GM21786 (cell line): ENCODE measurements at regions not wholly inside any gene's neighbourhood (a gene's known extent, or its start where the extent isn't known, plus 50 kb on each side); places are given as distances from the start of the nearest gene placed in this dataset.

Experiments
- ATAC-seq: cut with Tn5 transposase; IDR thresholded peaks from one replicate; pipeline ENCODE4 v1.9.1; 2021; ENCODE audit not compliant: unreplicated experiment

DNA sequence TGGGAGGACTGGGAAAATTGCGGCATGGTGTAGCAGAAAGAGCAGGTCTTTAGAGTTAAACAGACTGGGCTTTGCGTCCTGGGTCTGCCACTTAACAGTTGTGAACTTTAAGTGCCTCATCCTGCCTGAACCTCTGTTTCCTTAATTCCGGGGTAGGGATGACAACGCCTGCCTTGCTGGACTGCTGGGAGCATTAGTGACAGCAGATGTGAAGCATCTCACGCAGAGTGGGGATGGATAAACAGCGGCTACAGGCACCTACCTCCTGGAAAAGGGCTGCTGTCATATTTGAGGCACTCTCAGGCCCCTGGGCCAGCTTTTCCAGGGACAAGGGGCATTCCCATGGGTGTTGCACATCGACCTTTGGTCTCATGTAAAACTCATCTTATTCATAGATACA lies 572.2 kb downstream of the TBC1D22A start:
- no peak for ATAC-seq

DNA sequence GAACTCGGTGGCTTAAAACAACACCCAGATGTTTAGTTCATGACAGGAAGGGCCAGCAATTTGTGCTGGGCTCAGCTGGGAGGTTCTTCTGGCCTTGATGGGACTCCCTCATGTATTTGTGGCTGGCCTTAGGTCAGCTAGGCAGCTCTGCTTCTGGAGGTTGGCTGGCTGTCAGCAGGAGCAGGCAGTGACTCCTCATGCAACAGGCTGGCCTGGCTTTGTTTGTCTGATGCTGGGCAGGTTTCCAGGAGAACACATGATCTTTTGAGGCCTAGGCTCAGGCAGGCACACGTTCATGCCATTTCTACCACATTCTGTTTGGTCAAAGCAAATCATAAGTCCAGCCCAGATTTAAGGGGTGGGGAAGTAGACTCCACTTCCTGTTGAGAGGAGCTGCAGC lies 571.2 kb downstream of the TBC1D22A start:
- ATAC-seq, result no peak

GRCh38 chr22:47332246-47332980 lies 570.0 kb downstream of the TBC1D22A start:
- no peak for ATAC-seq

- ATAC-seq, result no peak
These were observed 569.3 kb downstream of the TBC1D22A start for GRCh38 chr22:47331750-47332149.

GRCh38 chr22:47329727-47330650 lies 567.5 kb downstream of the TBC1D22A start:
- ATAC-seq, result no peak

- no peak for ATAC-seq
These were observed 566.2 kb downstream of the TBC1D22A start for GRCh38 chr22:47328550-47329243.

DNA sequence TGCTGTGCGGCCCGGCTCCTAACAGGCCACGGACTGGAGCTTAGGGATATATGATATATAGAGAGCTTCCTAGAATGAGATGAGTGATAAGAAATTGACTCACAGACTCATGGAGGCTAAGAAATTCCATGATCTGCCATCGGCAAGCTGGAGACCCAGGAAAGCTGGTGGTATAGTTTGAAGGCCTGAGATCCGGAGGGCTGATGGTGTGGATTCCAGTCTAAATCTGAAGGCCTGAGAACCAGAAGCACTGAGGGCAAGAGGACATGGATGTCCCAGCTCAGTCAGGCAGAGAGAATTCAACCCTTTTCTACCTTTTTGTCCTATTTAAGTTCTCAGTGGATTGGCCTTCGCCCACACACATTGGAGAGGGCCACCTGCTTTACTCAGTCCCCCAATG lies 564.8 kb downstream of the TBC1D22A start:
- ATAC-seq, result no peak

DNA sequence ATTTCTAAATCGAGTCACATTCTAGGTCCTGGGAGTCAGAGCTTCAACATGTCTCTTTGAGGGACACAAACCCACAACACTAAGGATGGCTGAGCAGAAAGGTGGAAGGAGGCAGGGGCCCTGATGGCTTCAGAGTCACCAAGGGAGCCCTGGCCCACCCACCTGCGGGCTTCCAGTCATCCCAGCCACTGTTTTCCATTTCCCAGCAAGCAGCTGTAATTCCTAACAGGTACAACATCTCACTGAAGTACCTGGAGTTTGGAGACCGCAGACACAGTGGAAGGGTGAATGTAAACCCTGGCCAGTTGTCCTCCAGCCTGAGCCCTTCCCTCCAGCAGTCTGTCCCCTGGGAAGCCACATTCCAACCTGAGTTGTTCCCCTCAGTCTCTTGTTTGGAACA lies 562.8 kb downstream of the TBC1D22A start:
- ATAC-seq, result no peak

GRCh38 chr22:47324435-47324990 lies 562.1 kb downstream of the TBC1D22A start:
- ATAC-seq, result no peak

- no peak for ATAC-seq
These were observed 561.1 kb downstream of the TBC1D22A start for GRCh38 chr22:47323518-47323917.

DNA sequence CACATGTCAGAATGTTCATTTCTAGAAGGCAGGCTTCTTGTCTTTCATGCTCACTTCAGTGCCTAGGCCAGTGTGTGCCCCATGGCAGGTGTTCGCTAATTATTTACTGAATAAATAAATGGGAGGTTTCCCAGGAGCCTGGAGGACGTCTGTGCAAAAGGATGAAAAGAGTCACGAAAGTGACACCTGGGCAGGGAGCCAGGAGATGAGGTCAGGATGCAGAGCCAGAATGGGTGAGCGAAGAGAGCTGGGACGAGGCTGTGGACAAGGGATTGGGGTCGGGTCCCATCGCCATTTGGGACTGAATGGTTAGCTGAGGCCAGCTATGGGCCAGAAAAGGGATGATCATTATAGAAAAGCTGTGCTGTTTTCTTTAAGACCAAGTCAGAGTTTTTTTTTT lies 560.4 kb downstream of the TBC1D22A start:
- ATAC-seq, result no peak

DNA sequence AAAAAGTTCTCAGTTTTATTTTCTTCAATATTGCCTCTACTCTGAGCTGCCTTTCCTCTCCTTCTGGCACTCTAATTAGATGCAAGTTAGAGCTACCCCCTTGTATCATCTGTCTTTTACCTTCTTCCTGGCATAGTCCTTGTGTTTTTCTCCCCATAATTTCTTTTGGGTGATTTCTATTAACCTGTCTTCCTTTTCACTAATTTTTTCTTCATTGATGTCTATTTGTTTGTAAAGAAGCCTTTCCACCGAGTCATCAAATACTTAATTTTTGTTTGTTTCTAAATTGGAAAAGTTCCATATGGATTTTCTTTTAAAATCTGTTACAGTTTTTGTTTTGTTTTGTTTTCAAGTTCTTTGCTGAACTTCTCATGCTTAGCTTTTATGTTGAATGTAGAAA lies 558.1 kb downstream of the TBC1D22A start:
- ATAC-seq, result no peak

- ATAC-seq, result no peak
These were observed 555.7 kb downstream of the TBC1D22A start for GRCh38 chr22:47318041-47318737.

DNA sequence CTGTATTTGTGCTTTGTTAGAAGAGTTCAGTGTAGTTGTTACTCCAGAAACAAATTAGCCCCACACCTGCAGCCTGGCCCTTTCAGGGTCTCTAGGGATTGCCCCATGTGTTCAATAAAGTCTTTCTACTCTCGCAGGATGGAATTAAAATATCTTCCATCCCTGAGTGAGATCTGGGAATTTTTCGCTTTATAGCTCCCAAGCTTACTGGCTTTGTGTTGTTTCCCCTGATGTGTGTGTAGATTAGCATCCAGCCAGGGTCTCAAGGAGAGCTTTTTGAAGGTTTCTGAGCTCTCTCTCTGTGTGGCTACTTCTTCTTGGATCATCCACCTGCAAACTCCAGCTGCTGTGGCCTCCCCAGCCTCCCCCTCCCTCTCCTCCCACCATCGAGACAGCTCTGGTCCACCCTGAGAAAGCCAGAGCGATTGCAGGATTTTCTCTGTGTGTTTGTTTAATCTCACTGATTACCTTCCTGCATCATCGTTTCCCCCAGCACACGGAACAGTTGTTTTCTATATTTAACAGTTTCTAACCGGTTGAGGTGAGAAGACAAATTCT lies 553.5 kb downstream of the TBC1D22A start:
- no peak for ATAC-seq

GRCh38 chr22:47310601-47311000 lies 548.2 kb downstream of the TBC1D22A start:
- no peak for ATAC-seq

DNA sequence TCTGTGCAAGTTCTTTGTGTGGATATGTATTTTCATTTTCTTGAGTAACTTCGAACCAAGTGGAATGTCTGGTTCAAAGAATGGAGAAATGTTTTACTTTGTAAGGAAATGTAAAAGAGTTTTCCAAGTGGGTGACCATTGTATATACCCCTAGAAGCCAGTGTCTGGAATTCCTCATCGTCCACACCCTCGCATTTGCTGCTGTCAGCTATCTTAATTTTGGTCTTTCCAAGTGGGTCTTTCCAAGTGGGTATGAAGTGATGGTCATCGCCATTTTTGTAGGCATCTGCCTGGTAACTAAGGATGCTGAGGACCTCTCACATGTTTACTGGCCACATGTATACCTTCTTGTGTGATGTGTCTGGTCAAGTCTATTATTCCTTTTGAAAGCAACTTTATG lies 547.5 kb downstream of the TBC1D22A start:
- no peak for ATAC-seq

DNA sequence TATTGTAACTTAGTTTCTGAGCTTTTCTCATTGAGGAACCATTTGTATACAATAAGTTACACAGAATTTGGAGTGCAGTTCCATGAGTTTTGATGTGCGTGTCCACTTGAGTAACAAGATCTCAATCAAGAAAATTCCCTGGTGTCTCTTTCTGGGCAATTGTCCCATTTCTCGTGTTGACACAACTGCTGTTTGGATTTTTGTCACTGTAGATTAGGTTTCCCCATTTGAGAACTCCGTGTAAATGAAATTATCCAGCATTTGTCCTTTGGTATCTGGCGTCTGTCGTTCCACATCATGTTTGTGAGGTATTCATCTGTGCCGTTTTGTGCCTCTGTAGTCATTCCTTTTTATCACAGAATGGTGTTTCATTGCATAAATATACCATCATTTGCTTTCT lies 547.0 kb downstream of the TBC1D22A start:
- no peak for ATAC-seq

- no peak for ATAC-seq
These were observed 546.4 kb downstream of the TBC1D22A start for GRCh38 chr22:47308886-47309285.

- ATAC-seq, result no peak
These were observed 545.4 kb downstream of the TBC1D22A start for GRCh38 chr22:47307822-47308221.

GRCh38 chr22:47307326-47307725 lies 544.9 kb downstream of the TBC1D22A start:
- no peak for ATAC-seq
